ENCODE measurements at regions not wholly inside any gene's neighbourhood (a gene's known extent, or its start where the extent isn't known, plus 50 kb on each side); places are given as distances from the start of the nearest gene placed in this dataset.
A peak's percentile ranks its signal among the peaks of the same experiment; 100 is the strongest.

- DNase-seq (ENCODE audit: low read depth), result peak; percentile 53
- H3K4me3 ChIP-seq (ENCODE audit: low read depth, low read length), result no peak overlapping the region
- TF ChIP-seq CTCF (conservative IDR thresholded peaks at IDR 0.05; ENCODE audit: low read depth, low read length), result no peak
These were observed 68.5 kb upstream of the DUSP10 start for GRCh38 chr1:221810406-221810805.

GRCh38 chr1:221809091-221810029 lies 67.5 kb upstream of the DUSP10 start:
- no peak for TF ChIP-seq CTCF (conservative IDR thresholded peaks at IDR 0.05; ENCODE audit: low read depth, low read length)
- DNase-seq (ENCODE audit: low read depth), result no peak
- no peak overlapping the region for H3K4me3 ChIP-seq (ENCODE audit: low read depth, low read length)

- no peak overlapping the region for H3K4me3 ChIP-seq (ENCODE audit: low read depth, low read length)
- no peak for TF ChIP-seq CTCF (conservative IDR thresholded peaks at IDR 0.05; ENCODE audit: low read depth, low read length)
- DNase-seq (ENCODE audit: low read depth), result no peak
These were observed 65.1 kb upstream of the DUSP10 start for GRCh38 chr1:221806984-221807383.

GRCh38 chr1:221806236-221806635 lies 64.3 kb upstream of the DUSP10 start:
- H3K4me3 ChIP-seq (ENCODE audit: low read depth, low read length), result no peak overlapping the region
- no peak for DNase-seq (ENCODE audit: low read depth)
- no peak for TF ChIP-seq CTCF (conservative IDR thresholded peaks at IDR 0.05; ENCODE audit: low read depth, low read length)

- TF ChIP-seq CTCF (conservative IDR thresholded peaks at IDR 0.05; ENCODE audit: low read depth, low read length), result no peak
- peak; percentile 9 for DNase-seq (ENCODE audit: low read depth)
- no peak overlapping the region for H3K4me3 ChIP-seq (ENCODE audit: low read depth, low read length)
These were observed 63.2 kb upstream of the DUSP10 start for GRCh38 chr1:221805121-221805520.

GRCh38 chr1:221804303-221804702 lies 62.4 kb upstream of the DUSP10 start:
- no peak overlapping the region for H3K4me3 ChIP-seq (ENCODE audit: low read depth, low read length)
- TF ChIP-seq CTCF (conservative IDR thresholded peaks at IDR 0.05; ENCODE audit: low read depth, low read length), result no peak
- DNase-seq (ENCODE audit: low read depth), result no peak
